NCI-H748 treated with DMSO at 0.1 percent for 48 hours (cell line): ENCODE measurements at regions not wholly inside any gene's neighbourhood (a gene's known extent, or its start where the extent isn't known, plus 50 kb on each side); places are given as distances from the start of the nearest gene placed in this dataset.

Experiments used
- DNase-seq: peaks from one replicate; lab custom pipeline; 2025; lab: John Stamatoyannopoulos, UW

DNA sequence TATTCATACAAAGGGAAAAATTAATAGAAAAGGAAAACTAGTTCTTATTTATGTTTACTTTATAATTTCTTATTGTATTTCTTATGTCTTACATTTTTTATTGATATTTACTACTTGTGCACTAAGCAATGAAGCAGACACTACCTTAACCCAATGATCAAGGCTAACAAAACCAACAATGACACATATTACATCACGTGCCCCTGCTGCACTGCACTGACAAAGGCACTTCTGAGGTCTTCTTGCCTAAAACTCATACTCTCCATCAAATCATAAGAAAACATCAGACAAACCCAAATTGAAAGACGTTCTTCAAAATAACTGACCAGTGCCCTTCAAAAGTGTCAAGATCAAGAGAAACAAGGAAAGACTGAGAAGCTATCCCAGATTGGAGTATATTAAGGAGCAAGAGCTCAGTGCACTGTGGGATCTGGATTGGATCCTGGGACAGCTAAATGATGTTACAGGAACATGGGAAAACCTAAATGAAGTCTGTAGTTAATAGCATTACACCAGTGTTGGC, 230.9 kb downstream of the AUH start:
- DNase-seq = no peak

DNA sequence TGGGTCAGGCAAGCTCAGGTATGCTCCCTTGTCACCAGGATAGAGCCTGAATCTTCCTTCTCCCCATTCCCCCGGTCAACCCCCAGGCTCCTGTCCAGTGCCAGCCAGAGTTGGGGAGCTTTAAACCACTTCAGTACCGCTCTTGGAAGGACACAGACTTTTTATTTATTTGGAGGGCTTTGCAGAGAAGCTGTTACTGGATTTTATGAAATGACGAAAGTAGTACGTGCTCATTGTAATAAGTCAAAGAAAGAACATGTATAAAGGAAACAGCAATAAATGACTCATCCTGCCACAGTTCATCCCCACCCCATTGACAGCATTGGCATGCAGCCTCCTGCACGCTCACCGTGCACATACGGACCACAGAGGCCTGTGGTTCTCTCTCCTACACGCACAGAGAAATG, 230.3 kb downstream of the AUH start:
- DNase-seq = no peak

DNA sequence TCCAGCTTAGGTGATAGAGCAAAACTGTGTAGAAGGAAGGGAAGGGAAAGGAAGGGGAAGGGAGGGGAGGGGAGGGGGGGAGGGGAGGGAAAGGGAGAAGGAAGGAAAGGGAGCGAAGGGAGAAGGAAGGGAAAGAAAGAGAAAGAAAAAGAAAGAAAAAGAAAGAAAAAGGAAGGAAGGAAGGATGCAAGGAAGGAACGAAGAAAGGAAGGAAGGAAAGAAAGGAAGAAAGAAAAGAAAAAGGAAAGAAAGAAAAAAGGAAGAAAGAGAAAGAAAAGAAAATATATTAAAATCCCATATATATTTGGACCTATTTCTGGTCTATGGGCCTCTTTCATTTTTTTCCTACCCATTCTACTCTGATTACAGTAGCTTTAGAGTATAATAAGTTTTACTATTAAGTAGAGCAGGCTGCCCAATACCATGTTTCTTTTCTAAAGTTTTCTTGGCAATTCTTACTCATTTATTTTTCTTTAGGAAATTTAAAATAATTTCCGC, 229.1 kb downstream of the AUH start:
- no peak for DNase-seq

DNA sequence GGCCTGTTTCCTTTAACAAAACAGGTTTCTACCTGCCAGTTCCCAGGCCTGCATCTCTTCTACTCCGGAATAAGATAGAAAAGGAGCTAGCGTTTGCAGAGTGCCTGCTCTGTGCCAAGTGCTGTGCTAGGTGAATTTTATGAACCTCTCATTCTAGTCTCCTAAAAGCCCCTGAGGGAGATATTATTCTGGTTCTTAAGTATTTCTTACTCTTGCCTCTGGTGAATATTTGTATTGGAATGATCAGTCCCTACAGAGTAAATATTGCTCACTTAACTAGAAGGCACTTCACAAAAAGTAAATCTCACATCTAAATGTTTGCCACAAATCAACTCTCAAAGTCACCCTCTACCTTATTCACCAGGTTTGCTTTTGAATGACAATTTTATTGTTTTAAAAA, 227.1 kb downstream of the AUH start:
- no peak for DNase-seq

DNA sequence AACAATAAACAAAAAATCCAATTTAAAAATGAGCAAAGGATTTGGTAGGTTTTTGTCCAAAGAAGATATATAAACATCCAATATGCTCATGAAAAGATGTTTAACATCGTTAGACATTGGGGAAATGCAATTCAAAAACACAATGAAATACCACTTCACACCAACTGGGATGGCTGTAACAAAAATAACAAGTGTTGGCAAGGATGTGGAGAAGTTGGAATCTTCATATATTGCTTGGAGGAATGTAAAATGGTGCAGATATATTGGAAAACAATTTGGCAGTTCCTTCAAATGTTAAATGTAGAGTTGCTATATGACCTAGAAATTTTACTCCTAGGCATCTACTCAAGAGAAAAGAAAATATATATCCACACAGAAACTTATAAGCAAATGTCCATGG, 224.3 kb downstream of the AUH start:
- no peak for DNase-seq

DNA sequence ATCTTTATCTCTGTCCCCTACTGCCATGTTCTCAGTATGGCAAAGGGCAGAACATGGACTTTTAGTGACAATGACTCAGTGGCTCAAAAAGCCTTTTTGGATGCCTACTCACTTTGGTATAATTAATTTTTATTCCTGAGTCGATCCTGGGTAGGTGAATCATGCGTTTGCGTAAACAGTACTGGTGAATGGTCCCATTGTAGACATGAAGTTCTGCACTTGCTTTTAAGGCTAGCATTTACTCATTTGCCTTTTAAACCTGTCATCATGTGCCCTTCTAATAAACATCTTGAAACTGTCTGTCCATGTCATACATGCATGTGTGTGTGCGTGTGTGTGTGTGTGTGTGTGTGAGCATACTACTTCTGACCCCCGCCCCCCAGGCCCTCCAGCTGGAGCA, 223.0 kb downstream of the AUH start:
- DNase-seq = no peak

DNA sequence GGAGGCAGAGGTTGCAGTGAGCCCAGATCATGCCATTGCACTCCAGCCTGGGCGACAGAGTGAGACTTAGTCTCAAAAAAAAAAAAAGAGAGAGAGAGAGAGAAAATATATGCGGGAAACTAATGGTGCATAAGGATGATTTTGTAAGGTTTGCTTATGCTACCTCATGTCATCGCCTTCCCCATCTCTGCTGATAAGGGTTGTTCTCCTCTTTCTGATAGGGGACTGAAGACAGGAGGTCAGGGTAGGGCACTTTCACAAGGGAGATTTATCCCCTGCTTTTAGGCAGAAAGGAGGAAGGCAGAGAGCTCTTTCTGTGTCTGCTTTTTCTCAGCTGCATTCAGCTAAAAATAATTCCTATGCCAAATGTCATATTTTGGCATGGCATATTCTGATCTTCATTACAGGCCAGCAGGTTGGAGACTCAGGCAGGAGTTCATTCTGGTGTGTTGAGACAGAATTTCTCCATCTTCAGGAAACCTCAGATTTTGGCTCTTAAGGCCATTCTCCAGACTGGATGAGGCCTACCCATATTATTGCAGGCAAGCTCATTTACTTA, 220.2 kb downstream of the AUH start:
- DNase-seq = no peak

DNA sequence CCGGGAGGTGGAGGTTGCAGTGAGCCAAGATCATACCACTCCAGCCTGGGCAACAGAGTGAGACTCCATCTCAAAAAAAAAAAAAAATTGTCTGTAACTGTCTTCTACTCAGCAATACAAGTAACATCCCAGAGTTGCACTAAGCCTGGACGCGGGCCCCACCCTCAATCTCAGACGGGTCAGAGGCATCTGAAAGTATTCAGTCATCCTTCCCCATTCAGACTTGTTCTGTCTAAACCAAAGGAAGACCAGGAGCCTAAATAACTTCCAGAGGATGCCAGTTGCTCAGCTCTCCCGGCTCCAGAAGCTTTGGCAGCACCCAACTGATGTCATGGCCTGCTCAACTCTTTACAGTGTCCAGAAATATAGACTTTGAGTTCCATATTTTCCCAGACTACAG, 218.6 kb downstream of the AUH start:
- no peak for DNase-seq

DNA sequence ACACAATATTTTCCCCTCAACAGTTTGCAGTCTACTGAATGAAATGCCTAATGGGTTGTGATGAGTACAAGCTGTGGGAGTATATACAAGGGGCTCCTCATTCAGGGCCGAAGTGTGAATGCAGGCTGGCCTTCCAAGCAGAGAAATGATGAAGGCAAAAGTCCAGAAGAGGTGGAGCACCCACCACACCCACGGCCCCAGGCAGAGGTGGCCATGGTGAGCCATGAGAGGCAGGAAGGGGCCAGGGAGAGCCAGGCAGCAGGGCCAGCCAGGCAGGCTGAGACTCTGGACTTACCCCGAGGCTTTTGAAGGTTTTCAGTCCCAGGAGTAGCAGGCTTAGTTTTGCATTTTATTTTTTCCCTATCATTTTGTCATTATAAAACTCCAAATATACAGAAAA, 218.1 kb downstream of the AUH start:
- no peak for DNase-seq

DNA sequence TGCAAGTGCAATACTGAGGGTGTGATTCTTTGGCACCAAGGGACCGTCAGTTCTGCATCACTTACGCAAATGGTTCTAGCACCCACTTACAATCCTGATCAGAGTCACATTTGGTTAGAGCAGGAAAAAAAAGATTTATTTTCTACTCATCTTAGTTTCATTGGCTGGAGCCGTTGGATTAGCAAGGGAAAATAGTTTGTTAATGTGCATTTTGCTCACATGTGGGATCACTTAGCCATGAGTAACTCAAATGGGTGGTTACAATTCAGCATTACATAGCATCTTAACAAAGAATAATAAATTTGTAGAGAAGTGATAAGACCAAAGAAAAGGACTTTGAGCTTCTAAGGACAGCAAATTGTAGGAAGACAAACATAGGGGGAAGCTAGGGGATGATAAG, 216.9 kb downstream of the AUH start:
- no peak for DNase-seq

DNA sequence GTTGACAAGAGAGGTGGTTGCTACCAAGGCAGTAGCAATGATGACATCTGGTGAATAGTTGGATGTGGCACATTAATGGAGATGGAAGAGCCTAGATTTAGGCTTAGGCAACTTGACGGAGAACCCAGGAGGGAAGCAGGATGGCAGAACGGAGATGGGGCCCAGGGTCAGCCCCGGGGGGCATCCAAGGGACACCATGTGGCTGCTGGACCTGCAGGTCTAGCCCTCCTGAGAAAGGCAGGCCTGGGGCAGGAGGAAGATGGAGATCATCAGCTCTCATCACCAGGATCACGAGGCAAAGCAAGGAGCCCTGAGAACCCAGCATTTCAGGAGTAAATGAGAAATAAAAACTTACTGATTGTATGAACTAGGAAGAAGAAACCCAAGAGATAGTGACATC, 216.2 kb downstream of the AUH start:
- no peak for DNase-seq

DNA sequence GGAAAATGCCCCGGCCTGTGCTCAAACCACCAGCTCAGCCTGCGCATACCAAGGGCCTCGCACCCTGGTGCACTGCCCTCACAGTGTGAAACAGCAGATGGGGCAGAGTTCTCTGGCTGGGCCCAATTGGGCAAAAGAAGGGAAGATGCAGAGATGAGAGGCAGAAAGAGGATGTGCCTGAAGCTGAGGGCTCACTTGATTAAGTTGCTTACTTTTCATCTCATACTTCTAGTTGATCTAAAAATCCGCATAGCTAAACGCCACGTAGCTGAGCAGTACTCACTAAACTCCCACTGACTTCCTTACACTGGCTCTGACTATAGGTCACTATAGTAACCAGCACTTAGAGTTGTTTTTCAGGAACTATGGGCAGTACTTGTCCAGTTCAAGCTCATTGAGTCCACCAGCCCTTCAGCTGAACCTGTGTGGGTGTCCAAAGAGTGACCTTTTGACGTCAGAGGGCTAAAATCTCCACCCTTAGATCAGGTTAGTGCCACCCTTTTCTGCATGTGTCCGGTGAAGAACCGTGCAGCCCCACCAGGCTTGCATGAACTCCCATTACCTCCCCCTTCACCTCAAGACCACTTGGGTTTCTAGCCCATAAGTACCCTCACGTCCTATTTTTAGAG, 215.2 kb downstream of the AUH start:
- DNase-seq = no peak

DNA sequence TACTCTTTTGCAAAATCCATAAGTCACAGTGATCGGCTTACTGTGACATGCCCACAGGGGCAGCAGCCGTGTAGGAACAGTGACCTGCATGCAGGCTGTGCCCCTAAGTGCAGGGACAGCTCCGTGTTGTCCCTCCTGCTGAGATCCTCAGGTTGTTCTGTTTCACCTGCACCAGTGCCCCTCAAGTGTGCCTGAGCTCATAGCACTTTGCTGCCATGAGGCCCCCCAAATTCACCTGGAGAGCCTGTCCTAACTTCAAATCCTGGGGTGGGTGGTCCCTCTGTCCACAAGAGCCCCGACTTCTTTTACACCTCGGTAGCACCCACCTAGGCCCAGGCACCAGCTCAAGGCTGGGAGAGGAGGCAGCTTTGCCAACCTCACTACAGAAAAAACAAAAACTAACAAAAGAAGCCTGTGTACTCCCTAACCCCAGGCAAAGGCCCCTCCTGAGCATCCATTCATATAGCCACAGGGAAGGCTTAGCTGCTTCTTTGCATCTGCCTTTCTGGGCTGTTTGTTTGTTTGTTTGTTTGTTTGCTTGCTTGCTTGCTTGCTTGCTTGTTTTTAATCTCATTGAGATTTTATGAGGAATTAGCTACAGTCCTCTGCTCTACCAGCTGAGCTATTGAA, 214.5 kb downstream of the AUH start:
- DNase-seq = no peak

DNA sequence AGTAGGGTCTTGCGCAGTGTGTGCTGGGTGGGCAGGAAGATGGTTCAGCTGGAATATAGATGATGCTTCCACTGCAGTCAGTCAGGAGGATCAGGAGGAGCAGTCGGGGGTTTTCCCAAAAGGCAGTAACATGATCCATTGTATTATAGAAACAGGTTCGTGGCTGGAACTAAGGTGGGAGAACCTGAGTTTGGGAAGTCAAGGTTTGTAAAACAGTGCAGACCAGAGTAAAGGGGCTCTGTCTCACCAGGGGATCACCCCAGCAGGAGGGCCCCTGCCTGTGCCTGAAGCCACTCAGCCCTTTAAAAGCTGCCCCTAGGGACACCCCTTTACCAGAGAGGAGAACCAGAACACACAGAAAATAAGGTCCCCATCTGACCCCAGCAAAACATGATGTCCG, 213.4 kb downstream of the AUH start:
- no peak for DNase-seq

DNA sequence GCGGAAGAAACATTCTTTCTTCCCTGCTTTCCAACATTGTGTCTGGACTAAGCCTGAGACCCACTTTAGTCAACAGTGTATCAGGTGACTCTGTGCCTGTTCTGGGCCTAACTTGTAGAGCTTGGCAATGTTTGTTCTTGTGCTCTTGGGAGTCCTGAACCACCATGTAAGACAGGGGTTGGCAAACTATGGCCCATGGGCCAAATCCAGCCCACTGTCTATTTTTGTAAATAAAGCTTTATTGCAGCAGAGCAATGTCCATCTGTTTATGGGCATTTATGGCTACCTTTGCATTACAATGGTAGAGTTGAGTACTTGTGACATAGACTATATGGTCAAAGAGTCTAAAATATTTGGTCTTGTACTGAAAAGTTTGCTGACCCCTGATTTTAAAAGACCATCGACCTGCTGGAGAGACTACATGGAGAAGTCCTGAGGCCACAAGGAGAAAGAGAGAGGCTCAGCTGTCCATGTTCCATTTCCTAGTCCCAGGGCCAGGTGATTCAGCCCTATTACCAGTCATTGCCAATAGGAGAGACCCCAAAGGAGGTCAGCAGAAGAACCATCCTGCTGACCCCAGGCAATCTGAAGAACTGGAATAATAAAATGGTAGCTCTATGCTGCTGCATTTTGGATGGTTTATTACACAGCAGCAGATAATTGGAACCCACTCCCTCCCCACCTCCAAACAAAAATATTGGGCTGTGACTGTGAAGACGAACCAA, 211.3 kb downstream of the AUH start:
- no peak for DNase-seq

DNA sequence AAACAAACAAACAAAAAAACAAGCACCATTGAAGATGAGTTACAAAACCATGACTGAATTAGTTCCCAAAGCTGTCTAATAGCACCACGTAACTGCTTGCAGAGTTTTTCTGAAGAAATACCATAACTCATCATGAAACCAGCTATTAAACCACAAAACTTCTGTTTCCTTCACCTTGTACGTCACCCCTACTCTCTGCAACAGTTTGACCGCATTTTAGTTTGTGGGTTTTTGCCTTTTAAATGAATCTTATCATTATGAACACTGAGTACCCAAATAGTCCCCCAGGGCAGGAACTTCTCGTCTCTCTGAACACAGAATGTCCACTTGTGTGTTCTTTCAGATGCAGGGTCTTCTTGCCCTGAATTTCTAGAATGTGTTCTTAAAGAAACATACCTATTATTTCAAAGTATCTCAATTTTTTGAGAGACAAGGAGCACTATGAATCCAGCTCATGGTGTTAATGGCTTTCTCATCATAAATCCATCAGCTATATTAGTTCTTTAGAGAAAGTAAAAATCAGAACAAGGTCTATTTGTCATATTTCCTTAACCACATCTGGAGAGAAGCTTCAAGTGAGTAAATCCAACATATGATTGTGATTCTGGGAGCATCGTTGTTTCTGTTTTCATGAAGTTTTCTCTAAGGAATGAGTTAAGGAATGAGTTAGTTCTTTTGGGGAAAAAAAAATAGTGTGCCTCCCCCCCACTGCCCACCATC, 210.6 kb downstream of the AUH start:
- no peak for DNase-seq

DNA sequence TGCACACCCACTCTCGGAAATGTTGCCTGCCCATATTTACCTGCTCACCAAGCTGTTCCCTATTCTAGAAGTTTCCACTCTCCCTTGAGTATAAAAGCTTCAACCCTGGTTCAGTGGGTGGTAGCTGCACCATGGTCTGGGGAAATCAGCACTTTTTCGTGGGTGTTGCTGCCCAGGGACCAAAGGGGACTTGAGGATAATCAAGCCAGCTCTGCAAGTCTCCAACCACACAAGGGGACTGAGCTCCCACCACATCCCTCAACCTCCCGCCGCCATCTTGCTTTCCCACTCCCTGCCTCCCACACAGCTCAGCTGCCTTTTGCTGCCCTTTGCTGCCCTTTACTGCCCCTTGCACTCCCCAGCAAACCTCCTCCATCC, 210.0 kb downstream of the AUH start:
- DNase-seq = no peak

DNA sequence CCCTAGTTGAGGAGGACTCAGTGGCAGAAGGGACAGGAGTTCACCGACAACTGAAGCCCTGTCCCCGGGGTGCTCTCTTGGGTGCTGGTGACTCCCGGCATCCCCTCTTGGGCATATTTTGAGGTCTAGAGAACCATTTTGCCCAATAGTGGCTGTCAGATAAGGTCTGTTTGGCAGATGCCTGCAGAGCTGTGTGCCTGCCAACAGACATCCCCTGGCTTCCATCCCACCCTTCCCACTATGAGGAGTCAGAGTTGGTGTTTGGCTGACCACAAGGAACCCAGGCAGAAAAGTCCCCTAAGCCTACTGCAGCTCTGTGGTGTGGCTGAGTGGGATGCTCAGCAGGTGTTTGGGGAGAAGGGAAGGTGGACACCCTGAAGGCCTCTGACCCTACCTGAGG, 207.0 kb downstream of the AUH start:
- DNase-seq = no peak

DNA sequence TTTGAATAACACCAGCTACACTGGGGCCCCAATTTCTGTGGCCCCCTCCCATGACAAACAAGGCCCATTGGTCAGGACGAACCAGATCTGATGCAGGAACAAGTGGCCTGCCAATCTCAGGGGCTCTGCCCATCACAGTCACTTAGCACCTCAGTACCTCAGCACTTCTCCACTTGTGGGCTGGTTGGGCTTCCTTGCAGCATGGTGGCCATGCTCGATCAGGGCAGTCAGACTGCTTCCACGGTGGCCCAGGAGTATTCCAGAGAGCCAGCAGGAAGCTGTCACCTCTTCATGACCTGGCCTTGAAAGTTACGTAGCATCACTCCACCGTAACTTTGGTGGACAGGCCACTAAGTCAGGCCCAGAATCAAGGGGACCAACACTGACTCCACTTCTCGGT, 206.5 kb downstream of the AUH start:
- DNase-seq = no peak

DNA sequence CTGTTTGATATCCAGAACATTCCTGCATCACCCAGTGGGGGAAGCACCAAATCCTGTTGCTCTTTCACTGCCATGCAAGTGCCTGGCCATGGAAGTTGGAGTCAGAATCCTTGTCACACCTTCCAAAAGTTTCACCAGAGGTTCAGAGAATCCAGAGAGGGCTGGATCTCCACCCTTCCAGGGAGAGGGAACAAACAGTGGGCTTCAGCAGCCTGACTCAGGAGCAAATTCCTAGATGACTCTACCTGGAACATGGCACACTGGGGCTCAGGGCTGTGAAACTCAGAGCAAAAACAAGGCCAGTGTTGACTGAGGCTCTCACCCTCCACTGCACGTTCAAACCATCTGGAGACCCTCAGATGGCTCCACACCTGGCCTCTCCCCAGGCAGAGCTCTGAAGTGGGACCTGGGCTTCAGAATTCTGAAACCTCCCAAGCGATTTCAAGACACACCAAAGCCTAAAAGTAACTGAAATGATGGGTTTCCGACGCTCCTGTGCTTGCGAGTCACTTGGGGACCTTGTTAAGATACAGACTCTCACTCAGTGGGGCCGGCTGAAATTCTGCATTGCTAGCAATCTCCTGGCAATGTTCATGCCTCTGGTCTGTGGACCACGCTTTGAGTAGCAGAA, 205.9 kb downstream of the AUH start:
- DNase-seq = no peak

DNA sequence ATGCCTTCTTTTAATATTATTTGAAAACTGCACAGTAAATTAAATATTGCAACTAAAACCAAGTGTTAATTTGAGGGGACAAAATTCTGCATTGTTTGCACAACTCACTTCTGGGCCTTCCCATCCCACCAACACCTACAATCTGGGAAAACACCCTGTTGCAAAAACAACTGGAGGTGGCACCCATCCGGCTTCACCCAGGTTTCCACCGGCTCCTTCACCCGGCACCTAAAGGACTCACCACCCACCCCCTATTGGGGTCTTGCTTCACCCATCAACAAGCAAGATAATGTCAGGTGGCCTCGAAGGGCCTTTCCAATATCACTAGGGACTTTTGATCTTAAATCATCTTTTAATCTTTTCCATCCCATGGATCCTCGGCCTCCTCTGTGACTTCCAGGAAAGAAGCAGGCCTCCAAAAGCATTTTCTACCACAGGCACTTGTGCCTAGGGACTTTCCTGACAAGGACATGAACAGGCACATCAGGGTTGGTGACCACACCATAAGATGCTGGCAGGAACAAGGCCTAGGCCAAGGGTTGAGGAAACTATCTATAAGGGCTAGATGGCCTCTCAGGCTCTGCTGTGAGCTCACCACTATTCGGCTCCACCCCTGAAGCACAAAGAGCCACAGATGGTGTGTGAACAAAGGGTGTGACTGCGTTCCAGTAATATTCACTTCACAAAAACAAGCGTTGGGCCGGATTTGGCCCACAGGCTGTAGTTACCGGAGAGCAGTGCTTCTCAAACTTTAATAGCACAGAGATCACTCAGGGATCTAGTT, 205.1 kb downstream of the AUH start:
- DNase-seq = no peak
